Left ventricle myocardium inferior (tissue), 1 donor: ENCODE measurements at regions not wholly inside any gene's neighbourhood (a gene's known extent, or its start where the extent isn't known, plus 50 kb on each side); places are given as distances from the start of the nearest gene placed in this dataset.
"Not testable (repeated sequence)": the region's sequence is repeated elsewhere in the genome, so short reads cannot be mapped to it uniquely, and the experiment has no call there.

ENCODE experiments used
- DNase-seq: peaks from one replicate; pipeline ENCODE4 v3.0.0-alpha.2; 2020
- H3K27ac ChIP-seq: fragments of 200-600 bp; replicated peaks from 2 replicates; pipeline ENCODE4 v1.8.0; 2021
- H3K27me3 ChIP-seq: fragments of 200-600 bp; 2 replicates; pipeline ENCODE4 v1.8.0; 2021; ENCODE audit warnings: low read depth
- H3K36me3 ChIP-seq: fragments of 200-600 bp; 2 replicates; pipeline ENCODE4 v1.8.0; 2021
- H3K4me1 ChIP-seq: fragments of 200-600 bp; 2 replicates; pipeline ENCODE4 v1.8.0; 2021
- H3K4me3 ChIP-seq: fragments of 200-600 bp; 2 replicates; pipeline ENCODE4 v1.8.0; 2021; ENCODE audit warnings: mild to moderate bottlenecking, moderate library complexity
- H3K9me3 ChIP-seq: fragments of 200-600 bp; replicated peaks from 2 replicates; pipeline ENCODE4 v1.8.0; 2021
- CTCF ChIP-seq: fragments of 200-600 bp; IDR thresholded peaks from 2 replicates; pipeline ENCODE4 v1.8.0; 2021; ENCODE audit warnings: antibody characterized with exemption, mild to moderate bottlenecking, borderline replicate concordance
- intact Hi-C: fragments of 100-400 bp; cut with micrococcal nuclease; formaldehyde crosslinking; loops from one replicate; pipeline ENCODE4 v1.11.0; 2022
- donor health status: DM: no; HTN: yes; CAD: no; lungs with severe emphysema.

DNA sequence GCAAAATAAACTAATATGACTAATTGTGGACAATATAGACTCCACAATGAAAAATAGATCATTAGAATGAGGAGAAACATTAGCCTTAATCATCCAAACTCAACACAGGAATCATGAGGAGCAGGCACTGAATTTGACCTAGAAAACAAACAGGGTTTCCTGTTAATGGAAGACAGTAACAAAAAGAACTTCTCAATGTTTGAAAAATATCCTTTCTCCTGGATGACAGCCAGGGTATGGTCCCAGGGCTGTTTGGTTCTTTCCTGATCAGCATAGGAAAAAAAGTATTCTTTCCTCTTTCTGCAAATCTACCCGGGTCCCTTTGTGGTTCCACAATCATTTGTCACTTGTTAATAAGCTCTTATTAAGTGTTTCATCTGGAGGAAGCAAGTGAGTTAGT lies 145.3 kb upstream of the SVIL start:
- intact Hi-C loops: no loop called here
- no peak for TF ChIP-seq CTCF

DNA sequence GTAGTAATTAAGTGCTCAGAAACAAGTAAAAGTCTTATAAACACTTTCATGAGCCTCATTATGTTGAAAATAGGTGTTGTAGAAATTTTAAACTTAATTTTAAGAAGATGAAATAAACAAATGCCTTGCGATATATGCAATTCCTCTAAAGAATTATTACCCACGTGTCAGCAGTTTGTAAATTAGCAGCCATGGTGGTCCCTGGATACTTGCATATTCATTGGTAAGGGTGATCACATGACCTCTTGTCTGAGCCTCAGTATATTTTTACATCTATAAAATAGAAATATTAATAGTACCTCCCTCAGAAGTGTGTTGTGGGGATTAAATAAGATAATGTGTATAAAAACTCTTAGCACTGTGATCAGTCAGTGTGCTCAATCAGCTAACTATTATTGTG lies 141.5 kb upstream of the SVIL start:
- Histone ChIP-seq H3K27ac (no peak overlapping the region), H3K9me3 (no peaks in the 10 kb centered on the region), H3K36me3 (no peaks in the 10 kb centered on the region), H3K4me3 (no peak overlapping the region), H3K27me3 (no peaks in the 10 kb centered on the region), H3K4me1 (no peaks in the 10 kb centered on the region)
- intact Hi-C loops: no loop called here
- no peak for TF ChIP-seq CTCF
- no peak for DNase-seq

More for the DNA sequence above, 145.3 kb upstream of the SVIL start:
- H3K9me3 ChIP-seq: no peaks in the 10 kb centered on the region
- no peaks in the 10 kb centered on the region for H3K27me3 ChIP-seq
- no peaks in the 10 kb centered on the region for H3K36me3 ChIP-seq
- H3K27ac ChIP-seq: no peak overlapping the region
- no peak overlapping the region for H3K4me3 ChIP-seq
- DNase-seq: no peak
- peaks cover 19% of the 10 kb centered on the region for H3K4me1 ChIP-seq

GRCh38 chr10:29774475-29774874 lies 139.7 kb upstream of the SVIL start:
- DNase-seq: no peak
- no peak for TF ChIP-seq CTCF
- Histone ChIP-seq H3K4me3 (no peak overlapping the region), H3K9me3 (no peaks in the 10 kb centered on the region), H3K4me1 (no peaks in the 10 kb centered on the region), H3K27ac (no peak overlapping the region), H3K27me3 (no peaks in the 10 kb centered on the region), H3K36me3 (no peaks in the 10 kb centered on the region)
- intact Hi-C loops: no loop called here

GRCh38 chr10:29773675-29774091 lies 138.9 kb upstream of the SVIL start:
- no peaks in the 10 kb centered on the region for H3K4me1 ChIP-seq
- H3K27me3 ChIP-seq: no peaks in the 10 kb centered on the region
- no peak for TF ChIP-seq CTCF
- H3K4me3 ChIP-seq: no peak overlapping the region
- no peaks in the 10 kb centered on the region for H3K9me3 ChIP-seq
- H3K27ac ChIP-seq: no peak overlapping the region
- intact Hi-C loops: no loop called here
- DNase-seq: no peak
- no peaks in the 10 kb centered on the region for H3K36me3 ChIP-seq

DNA sequence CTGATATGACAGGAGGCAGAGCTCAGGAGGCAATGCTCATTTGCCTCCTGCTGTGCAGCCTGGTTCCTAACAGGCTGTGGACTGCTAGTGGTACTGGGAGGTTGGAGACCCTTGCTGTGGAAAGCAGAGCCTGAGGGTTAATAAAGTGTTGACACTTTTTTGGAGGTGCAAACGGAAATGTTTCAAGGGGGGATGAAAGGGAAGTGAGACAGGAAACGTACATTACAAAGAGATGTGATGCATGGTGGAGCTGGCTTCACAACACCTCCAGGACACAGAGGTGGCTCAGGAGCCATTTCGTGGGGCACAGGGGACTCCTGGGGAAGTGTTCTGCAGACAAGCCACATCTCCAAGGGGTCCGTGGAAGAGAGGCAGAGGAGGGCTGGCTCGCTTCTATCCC lies 137.6 kb upstream of the SVIL start:
- Histone ChIP-seq H3K27me3 (no peaks in the 10 kb centered on the region), H3K9me3 (no peaks in the 10 kb centered on the region), H3K4me1 (no peaks in the 10 kb centered on the region), H3K27ac (no peak overlapping the region), H3K36me3 (no peaks in the 10 kb centered on the region), H3K4me3 (no peak overlapping the region)
- intact Hi-C loops: no loop called here
- TF ChIP-seq CTCF: no peak
- no peak for DNase-seq

GRCh38 chr10:29771376-29771775 lies 136.6 kb upstream of the SVIL start:
- no peak for DNase-seq
- Histone ChIP-seq H3K36me3 (no peaks in the 10 kb centered on the region), H3K9me3 (no peaks in the 10 kb centered on the region), H3K4me1 (no peaks in the 10 kb centered on the region), H3K4me3 (no peak overlapping the region), H3K27ac (no peak overlapping the region), H3K27me3 (no peaks in the 10 kb centered on the region)
- intact Hi-C loops: no loop called here
- TF ChIP-seq CTCF: no peak

DNA sequence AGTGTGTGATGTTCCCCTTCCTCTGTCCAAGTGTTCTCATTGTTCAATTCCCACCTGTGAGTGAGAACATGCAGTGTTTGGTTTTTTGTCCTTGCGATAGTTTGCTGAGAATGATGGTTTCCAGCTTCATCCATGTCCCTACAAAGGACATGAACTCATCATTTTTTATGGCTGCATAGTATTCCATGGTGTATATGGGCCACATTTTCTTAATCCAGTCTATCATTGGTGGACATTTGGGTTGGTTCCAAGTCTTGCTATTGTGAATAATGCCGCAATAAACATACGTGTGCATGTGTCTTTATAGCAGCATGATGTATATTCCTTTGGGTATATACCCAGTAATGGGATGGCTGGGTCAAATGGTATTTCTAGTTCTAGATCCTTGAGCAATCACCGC lies 134.5 kb upstream of the SVIL start:
- DNase-seq, H3K27ac ChIP-seq, H3K9me3 ChIP-seq, H3K27me3 ChIP-seq, H3K36me3 ChIP-seq, H3K4me3 ChIP-seq, H3K4me1 ChIP-seq, intact Hi-C loops: not testable (repeated sequence)
